NOMO-1 treated with DMSO at 0.1 percent for 48 hours (cell line): ENCODE measurements at regions not wholly inside any gene's neighbourhood (a gene's known extent, or its start where the extent isn't known, plus 50 kb on each side); places are given as distances from the start of the nearest gene placed in this dataset.

ENCODE experiments used
- DNase-seq: peaks from one replicate; lab custom pipeline; 2025; ENCODE audit not compliant: unreplicated experiment; lab: John Stamatoyannopoulos, UW

GRCh38 chr3:70805061-70805889 is 492.8 kb upstream of the MDFIC2 start:
- no peak for DNase-seq

- DNase-seq: no peak
These were observed 491.5 kb upstream of the MDFIC2 start for GRCh38 chr3:70803891-70804290.

- no peak for DNase-seq
These were observed 490.9 kb upstream of the MDFIC2 start for GRCh38 chr3:70803319-70803718.

GRCh38 chr3:70800951-70801350 is 488.5 kb upstream of the MDFIC2 start:
- DNase-seq: no peak

GRCh38 chr3:70789878-70790277 is 477.4 kb upstream of the MDFIC2 start:
- DNase-seq: no peak

- no peak for DNase-seq
These were observed 468.4 kb upstream of the MDFIC2 start for GRCh38 chr3:70780790-70781189.

GRCh38 chr3:70779296-70779695 is 466.9 kb upstream of the MDFIC2 start:
- no peak for DNase-seq

GRCh38 chr3:70776081-70776480 is 463.6 kb upstream of the MDFIC2 start:
- DNase-seq: no peak

GRCh38 chr3:70775257-70775656 is 462.8 kb upstream of the MDFIC2 start:
- DNase-seq: no peak

GRCh38 chr3:70774641-70775040 is 462.2 kb upstream of the MDFIC2 start:
- no peak for DNase-seq

- DNase-seq: no peak
These were observed 459.1 kb upstream of the MDFIC2 start for GRCh38 chr3:70771426-70772147.

GRCh38 chr3:70770650-70771049 is 458.2 kb upstream of the MDFIC2 start:
- no peak for DNase-seq

GRCh38 chr3:70766301-70766700 is 453.9 kb upstream of the MDFIC2 start:
- no peak for DNase-seq

GRCh38 chr3:70763894-70764293 is 451.5 kb upstream of the MDFIC2 start:
- no peak for DNase-seq

GRCh38 chr3:70757658-70758057 is 445.2 kb upstream of the MDFIC2 start:
- DNase-seq: no peak

GRCh38 chr3:70755526-70755925 is 443.1 kb upstream of the MDFIC2 start:
- DNase-seq: no peak

GRCh38 chr3:70754314-70754713 is 441.9 kb upstream of the MDFIC2 start:
- DNase-seq: no peak

- no peak for DNase-seq
These were observed 441.1 kb upstream of the MDFIC2 start for GRCh38 chr3:70753572-70753971.

GRCh38 chr3:70752051-70752450 is 439.6 kb upstream of the MDFIC2 start:
- no peak for DNase-seq

- DNase-seq: no peak
These were observed 436.7 kb upstream of the MDFIC2 start for GRCh38 chr3:70749122-70749521.

GRCh38 chr3:70748593-70748992 is 436.2 kb upstream of the MDFIC2 start:
- DNase-seq: no peak

GRCh38 chr3:70747847-70748246 is 435.4 kb upstream of the MDFIC2 start:
- no peak for DNase-seq
